ENCODE measurements at regions not wholly inside any gene's neighbourhood (a gene's known extent, or its start where the extent isn't known, plus 50 kb on each side); places are given as distances from the start of the nearest gene placed in this dataset.

DNA sequence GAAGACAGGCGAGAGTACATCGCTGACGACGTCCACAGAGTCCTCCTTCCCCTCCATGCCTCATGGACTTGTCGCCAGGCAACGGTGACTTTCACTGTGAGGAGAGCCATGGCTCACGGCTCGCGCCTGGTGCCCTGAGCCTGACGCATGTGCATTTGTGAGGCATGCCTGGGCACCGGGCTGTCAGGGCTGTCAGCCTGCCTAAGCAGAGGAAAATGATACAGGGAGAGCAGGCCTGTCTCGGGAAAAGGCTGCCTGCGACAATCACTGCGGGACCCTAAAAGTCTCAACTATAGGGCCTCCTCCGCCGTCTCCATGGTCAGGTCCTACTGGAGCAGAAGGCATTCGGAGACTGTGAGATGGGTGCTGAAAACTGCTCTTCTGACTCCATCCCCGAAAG, 135.5 kb upstream of the WSB1 start:
- TF ChIP-seq, protein P1, sequence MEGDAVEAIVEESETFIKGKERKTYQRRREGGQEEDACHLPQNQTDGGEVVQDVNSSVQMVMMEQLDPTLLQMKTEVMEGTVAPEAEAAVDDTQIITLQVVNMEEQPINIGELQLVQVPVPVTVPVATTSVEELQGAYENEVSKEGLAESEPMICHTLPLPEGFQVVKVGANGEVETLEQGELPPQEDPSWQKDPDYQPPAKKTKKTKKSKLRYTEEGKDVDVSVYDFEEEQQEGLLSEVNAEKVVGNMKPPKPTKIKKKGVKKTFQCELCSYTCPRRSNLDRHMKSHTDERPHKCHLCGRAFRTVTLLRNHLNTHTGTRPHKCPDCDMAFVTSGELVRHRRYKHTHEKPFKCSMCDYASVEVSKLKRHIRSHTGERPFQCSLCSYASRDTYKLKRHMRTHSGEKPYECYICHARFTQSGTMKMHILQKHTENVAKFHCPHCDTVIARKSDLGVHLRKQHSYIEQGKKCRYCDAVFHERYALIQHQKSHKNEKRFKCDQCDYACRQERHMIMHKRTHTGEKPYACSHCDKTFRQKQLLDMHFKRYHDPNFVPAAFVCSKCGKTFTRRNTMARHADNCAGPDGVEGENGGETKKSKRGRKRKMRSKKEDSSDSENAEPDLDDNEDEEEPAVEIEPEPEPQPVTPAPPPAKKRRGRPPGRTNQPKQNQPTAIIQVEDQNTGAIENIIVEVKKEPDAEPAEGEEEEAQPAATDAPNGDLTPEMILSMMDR (IDR thresholded peaks at IDR 0.05; ENCODE audit: insufficient read depth, low read depth, low read length): no peak
- TF ChIP-seq EZH2 (IDR thresholded peaks at IDR 0.05; ENCODE audit: insufficient read depth, low read length): no peak
